OCI-LY7 (cell line): ENCODE measurements at regions not wholly inside any gene's neighbourhood (a gene's known extent, or its start where the extent isn't known, plus 50 kb on each side); places are given as distances from the start of the nearest gene placed in this dataset.

Experiments
- BruUV-seq: library from RNA; stranded (reverse); fragments of 400-500 nt; replicated peaks from 2 replicates; lab custom pipeline; 2021; lab: Mats Ljungman, UMichigan
- CTCF ChIA-PET: fragments of 300-600 bp; sonication (Branson Sonifier 250); formaldehyde crosslinking; loops from one replicate; lab custom pipeline; 2022; ENCODE audit warnings: antibody characterized with exemption; ENCODE audit not compliant: unreplicated experiment; lab: Charles Lee
- POLR2A ChIA-PET: fragments of 300-600 bp; sonication (Branson Sonifier 250); formaldehyde crosslinking; loops from one replicate; lab custom pipeline; 2022; ENCODE audit warnings: antibody characterized with exemption; lab: Charles Lee
- DNase-seq: peaks from one replicate; pipeline ENCODE4 v3.0.0-alpha.2; 2015; ENCODE audit warnings: low spot score
- H2AFZ ChIP-seq: fragments of 200-600 bp; sonication (generic), shearing (Covaris generic); 2 replicates; pipeline ENCODE4 v1.6.1; 2014; ENCODE audit warnings: mild to moderate bottlenecking, antibody characterized with exemption, low read length, moderate library complexity
- H3K27ac ChIP-seq: fragments of 200-600 bp; sonication (generic); 2 replicates; pipeline ENCODE4 v1.5.1; 2014; ENCODE audit warnings: mixed run types, low read depth, mild to moderate bottlenecking, moderate library complexity, low read length, inconsistent platforms; ENCODE audit not compliant: poor library complexity, severe bottlenecking
- H3K36me3 ChIP-seq: fragments of 200-600 bp; sonication (generic); 2 replicates; pipeline ENCODE4 v1.6.1; 2014; ENCODE audit warnings: mild to moderate bottlenecking, antibody characterized with exemption, low read length, moderate library complexity, mixed read lengths; ENCODE audit not compliant: insufficient read depth
- H3K4me1 ChIP-seq: fragments of 200-600 bp; sonication (generic); 2 replicates; pipeline ENCODE4 v1.5.1; 2014; ENCODE audit warnings: mild to moderate bottlenecking, low read length; ENCODE audit not compliant: insufficient read depth, poor library complexity, severe bottlenecking
- H3K4me2 ChIP-seq: fragments of 200-600 bp; sonication (generic); 2 replicates; pipeline ENCODE4 v1.6.1; 2014; ENCODE audit warnings: mild to moderate bottlenecking, low read length
- H3K4me3 ChIP-seq: fragments of 200-600 bp; sonication (generic); 2 replicates; pipeline ENCODE4 v1.5.1; 2014; ENCODE audit warnings: mild to moderate bottlenecking, low read depth, low read length; ENCODE audit not compliant: poor library complexity, severe bottlenecking
- H3K79me2 ChIP-seq: fragments of 200-600 bp; sonication (generic); 2 replicates; pipeline ENCODE4 v1.6.1; 2016; ENCODE audit warnings: low read depth, mild to moderate bottlenecking, low read length, moderate library complexity, mixed read lengths; ENCODE audit not compliant: insufficient read depth
- H3K9me2 ChIP-seq: fragments of 200-600 bp; sonication (generic); 2 replicates; pipeline ENCODE4 v1.6.1; 2016; ENCODE audit warnings: mild to moderate bottlenecking, low read length, mixed read lengths; ENCODE audit not compliant: insufficient read depth
- H3K9me3 ChIP-seq: fragments of 200-600 bp; sonication (generic); 2 replicates; pipeline ENCODE4 v1.6.1; 2014; ENCODE audit warnings: mild to moderate bottlenecking, mixed run types, low read length, mixed read lengths
- H4K20me1 ChIP-seq: fragments of 200-600 bp; sonication (generic); 2 replicates; pipeline ENCODE4 v1.6.1; 2014; ENCODE audit warnings: mild to moderate bottlenecking, antibody characterized with exemption, low read length, moderate library complexity, mixed read lengths; ENCODE audit not compliant: insufficient read depth
- EZH2phosphoT487 ChIP-seq: fragments of 200-600 bp; sonication (generic); IDR thresholded peaks from 2 replicates; pipeline ENCODE4 v1.6.1; 2018; ENCODE audit warnings: low read depth, borderline replicate concordance, mild to moderate bottlenecking, mixed run types, antibody characterized with exemption, low read length, moderate library complexity, mixed read lengths
- intact Hi-C: fragments of 100-400 bp; cut with micrococcal nuclease; formaldehyde crosslinking; loops from one replicate; pipeline ENCODE4 v1.10.0; 2022; ENCODE audit not compliant: unreplicated experiment
- TF ChIP-seq, protein P1 (sequence below): fragments of 200-600 bp; sonication (generic); conservative IDR thresholded peaks from 2 replicates; pipeline ENCODE4 v1.5.1; 2014; ENCODE audit warnings: mild to moderate bottlenecking, antibody characterized with exemption, low read length, moderate library complexity, mixed read lengths

DNA sequence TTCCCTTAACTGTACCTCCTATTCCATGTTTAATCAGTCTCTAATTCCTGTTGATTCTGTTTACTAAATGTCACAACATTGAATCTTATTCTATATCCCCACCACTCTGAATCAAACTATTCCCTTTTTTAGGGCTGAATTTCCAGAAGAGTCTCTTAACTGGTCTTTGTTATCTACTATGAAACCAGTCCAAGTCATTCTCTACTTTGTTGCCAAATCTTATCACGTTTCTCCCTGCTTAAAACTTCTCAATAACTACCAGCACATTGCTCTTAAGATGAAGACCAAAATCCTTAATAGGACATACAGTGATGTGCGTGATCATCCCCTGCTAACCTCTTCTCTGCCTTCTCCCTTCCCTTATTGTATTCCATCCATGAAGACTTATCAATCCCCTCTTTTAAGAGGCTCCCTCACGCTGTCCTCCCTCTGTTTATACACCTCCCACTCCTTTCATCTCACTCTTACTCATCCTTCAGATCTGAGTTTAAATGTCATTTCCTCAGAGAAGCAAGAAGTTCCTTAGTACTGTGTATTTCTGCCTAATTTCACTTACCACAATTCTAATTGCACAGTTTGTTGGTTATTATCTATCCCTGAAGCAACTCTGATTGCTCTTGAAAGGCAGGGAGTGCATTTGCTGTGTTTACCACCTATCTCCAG, 143.0 kb upstream of the AHI1 start:
- H3K27ac ChIP-seq: no peak overlapping the region
- H3K4me3 ChIP-seq: no peak overlapping the region
- no peak for TF ChIP-seq EZH2phosphoT487
- TF ChIP-seq, protein P1, sequence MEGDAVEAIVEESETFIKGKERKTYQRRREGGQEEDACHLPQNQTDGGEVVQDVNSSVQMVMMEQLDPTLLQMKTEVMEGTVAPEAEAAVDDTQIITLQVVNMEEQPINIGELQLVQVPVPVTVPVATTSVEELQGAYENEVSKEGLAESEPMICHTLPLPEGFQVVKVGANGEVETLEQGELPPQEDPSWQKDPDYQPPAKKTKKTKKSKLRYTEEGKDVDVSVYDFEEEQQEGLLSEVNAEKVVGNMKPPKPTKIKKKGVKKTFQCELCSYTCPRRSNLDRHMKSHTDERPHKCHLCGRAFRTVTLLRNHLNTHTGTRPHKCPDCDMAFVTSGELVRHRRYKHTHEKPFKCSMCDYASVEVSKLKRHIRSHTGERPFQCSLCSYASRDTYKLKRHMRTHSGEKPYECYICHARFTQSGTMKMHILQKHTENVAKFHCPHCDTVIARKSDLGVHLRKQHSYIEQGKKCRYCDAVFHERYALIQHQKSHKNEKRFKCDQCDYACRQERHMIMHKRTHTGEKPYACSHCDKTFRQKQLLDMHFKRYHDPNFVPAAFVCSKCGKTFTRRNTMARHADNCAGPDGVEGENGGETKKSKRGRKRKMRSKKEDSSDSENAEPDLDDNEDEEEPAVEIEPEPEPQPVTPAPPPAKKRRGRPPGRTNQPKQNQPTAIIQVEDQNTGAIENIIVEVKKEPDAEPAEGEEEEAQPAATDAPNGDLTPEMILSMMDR: no peak
- ChIA-PET CTCF (no interaction called here), POLR2A (no interaction called here)
- intact Hi-C loops: no loop called here
- no peaks in the 10 kb centered on the region for H3K79me2 ChIP-seq
- H3K4me1 ChIP-seq: no peaks in the 10 kb centered on the region
- no peaks in the 10 kb centered on the region for H3K9me2 ChIP-seq
- H2AFZ ChIP-seq: no peak overlapping the region
- no peak for DNase-seq
- BruUV-seq: no TSS peak
- H4K20me1 ChIP-seq: no peaks in the 10 kb centered on the region
- no peaks in the 10 kb centered on the region for H3K9me3 ChIP-seq
- H3K36me3 ChIP-seq: no peaks in the 10 kb centered on the region
- H3K4me2 ChIP-seq: no peak overlapping the region

DNA sequence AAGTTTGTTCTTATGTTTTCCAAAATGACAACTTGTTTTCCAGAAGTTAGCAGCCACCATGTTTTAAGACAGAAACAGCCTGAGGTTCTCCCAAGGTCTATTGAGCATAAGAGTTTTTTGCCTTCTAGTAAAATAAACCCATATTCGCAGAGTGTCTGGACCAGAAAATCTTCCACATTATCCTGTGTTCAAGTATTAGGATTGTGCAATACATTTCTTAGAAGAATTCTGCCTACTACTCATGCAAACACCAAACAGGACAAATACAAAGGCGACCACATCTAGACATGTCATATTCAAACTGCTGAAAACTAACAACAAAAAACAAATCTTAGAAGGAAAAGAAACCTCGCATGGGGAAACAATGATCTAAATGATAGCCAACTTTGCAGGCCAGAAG, 145.4 kb upstream of the AHI1 start:
- H3K9me2 ChIP-seq: no peaks in the 10 kb centered on the region
- CTCF ChIA-PET: no interaction called here
- H3K9me3 ChIP-seq: no peaks in the 10 kb centered on the region
- H3K79me2 ChIP-seq: no peaks in the 10 kb centered on the region
- H3K4me2 ChIP-seq: no peak overlapping the region
- no peak overlapping the region for H2AFZ ChIP-seq
- no peak for TF ChIP-seq EZH2phosphoT487
- TF ChIP-seq, protein P1: no peak
- no TSS peak for BruUV-seq
- no peak for DNase-seq
- H3K36me3 ChIP-seq: no peaks in the 10 kb centered on the region
- H3K4me1 ChIP-seq: no peaks in the 10 kb centered on the region
- H3K27ac ChIP-seq: no peak overlapping the region
- intact Hi-C loops: no loop called here
- H3K4me3 ChIP-seq: no peak overlapping the region
- H4K20me1 ChIP-seq: no peaks in the 10 kb centered on the region
- POLR2A ChIA-PET: no interaction called here

DNA sequence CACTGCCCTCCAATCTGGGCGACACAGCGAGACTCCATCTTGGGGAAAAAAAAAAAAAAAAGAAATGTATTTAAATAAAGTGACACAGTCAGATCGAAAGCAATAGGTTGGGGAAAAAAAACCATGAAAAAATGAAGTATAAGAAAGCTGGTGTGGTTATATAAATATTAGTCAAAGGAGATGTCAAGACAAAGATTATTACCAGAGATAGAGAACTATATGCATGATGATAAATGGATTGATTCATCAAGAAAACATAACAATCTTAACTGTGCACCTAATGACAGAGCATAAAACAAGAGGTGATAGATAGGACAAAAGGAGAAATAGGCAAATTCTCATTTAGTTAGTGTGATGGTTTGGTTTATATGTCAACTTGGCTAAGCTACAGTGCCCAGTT, 146.9 kb upstream of the AHI1 start:
- Histone ChIP-seq H3K4me2 (no peak overlapping the region), H3K27ac (no peak overlapping the region), H3K9me3 (no peaks in the 10 kb centered on the region), H3K4me3 (no peak overlapping the region), H2AFZ (no peak overlapping the region), H3K79me2 (no peaks in the 10 kb centered on the region), H3K4me1 (no peaks in the 10 kb centered on the region), H4K20me1 (no peaks in the 10 kb centered on the region), H3K36me3 (no peaks in the 10 kb centered on the region), H3K9me2 (no peaks in the 10 kb centered on the region)
- POLR2A ChIA-PET: interaction anchor here (0.6 to 0.7 kb wide), 2 partner anchors 18 to 377 kb away, joined by 3 to 4 read pairs; no protein-coding TSS in a partner anchor
- no peak for DNase-seq
- intact Hi-C loops: no loop called here
- CTCF ChIA-PET: no interaction called here
- no TSS peak for BruUV-seq
- no peak for TF ChIP-seq EZH2phosphoT487
- TF ChIP-seq, protein P1: no peak
